ENCODE measurements at regions not wholly inside any gene's neighbourhood (a gene's known extent, or its start where the extent isn't known, plus 50 kb on each side); places are given as distances from the start of the nearest gene placed in this dataset.
"Not testable (repeated sequence)": the region's sequence is repeated elsewhere in the genome, so short reads cannot be mapped to it uniquely, and the experiment has no call there.

DNA sequence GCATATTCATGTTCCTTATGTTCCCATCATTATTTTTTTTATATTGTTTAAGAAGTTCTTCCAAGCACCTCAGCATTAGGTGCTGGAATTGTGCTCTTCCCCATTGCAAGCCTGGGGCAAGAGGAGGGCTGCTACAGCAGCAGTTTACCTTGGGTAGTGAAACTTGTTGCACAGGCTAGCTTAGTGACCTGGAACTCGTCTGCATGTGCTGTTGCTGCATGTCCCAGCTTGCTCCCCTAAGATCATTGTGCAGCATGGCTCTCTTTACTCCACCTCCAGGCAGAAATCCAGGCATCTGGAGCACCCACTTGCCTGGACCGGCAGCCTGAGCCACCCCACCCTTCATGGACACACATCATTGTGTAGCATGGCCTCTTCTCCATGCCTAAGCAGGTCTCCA is 776.0 kb downstream of the GLUD2 start:
- Mint-ChIP-seq H3K27me3 (no peaks in the 10 kb centered on the region), H3K4me1 (no peaks in the 10 kb centered on the region), H3K4me3 (no peak overlapping the region), H3K36me3 (no peaks in the 10 kb centered on the region), H3K9me3 (peaks cover 0 to 1% of the 10 kb centered on the region in 2 donors), H3K27ac (no peak overlapping the region)
- DNase-seq (no peak), ATAC-seq (replicated peaks) (no peak)

DNA sequence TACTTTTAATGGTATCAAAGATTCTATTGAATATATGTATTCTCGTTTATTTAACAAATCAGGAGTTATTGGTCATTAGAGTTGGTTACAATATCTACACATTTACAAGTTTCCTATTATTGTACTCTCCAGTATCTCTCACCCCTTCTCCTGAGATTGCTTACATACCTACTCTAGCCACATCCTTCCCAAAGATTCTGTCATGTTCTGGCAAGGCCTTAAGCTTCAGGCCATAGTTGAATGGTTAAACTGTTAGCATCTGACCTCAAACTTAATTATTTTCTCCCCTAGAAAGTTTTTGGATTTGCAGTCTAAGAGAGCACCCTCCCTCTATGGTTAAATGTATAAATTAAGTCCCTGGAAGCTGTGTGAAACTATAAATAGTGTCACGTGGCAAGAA is 784.2 kb downstream of the GLUD2 start:
- Mint-ChIP-seq H3K27me3 (no peaks in the 10 kb centered on the region), H3K27ac (no peak overlapping the region), H3K4me3 (no peak overlapping the region), H3K4me1 (no peaks in the 10 kb centered on the region), H3K9me3 (peaks cover 0 to 5% of the 10 kb centered on the region in 2 donors), H3K36me3 (no peaks in the 10 kb centered on the region)
- ATAC-seq (replicated peaks): no peak
- no peak for DNase-seq

- Mint-ChIP-seq H3K4me3 (no peak overlapping the region), H3K27me3 (no peaks in the 10 kb centered on the region), H3K36me3 (no peaks in the 10 kb centered on the region), H3K9me3 (peaks cover 0 to 5% of the 10 kb centered on the region in 2 donors), H3K27ac (no peak overlapping the region), H3K4me1 (no peaks in the 10 kb centered on the region)
- ATAC-seq (replicated peaks) (no peak), DNase-seq (no peak)
These were observed 785.0 kb downstream of the GLUD2 start for GRCh38 chrX:121832446-121832845.

DNA sequence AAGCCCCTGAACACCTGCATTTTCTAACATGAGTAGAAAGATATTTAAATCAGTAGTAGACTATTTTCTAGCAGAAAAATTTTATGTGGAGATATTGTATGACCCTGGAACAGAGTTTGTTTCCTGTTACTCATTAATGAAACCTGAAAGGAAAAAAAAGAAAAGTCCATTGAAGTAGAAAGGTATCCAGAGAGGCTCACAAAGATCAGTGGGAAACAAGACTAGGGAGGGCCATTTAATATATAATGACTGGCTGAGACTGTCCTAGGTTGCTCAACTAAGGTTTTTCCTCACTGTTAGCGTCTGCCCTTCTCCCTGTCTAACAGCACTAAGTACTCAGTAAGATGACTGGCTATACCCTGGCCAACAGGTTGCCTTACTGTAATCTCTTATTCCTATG is 788.6 kb downstream of the GLUD2 start:
- no peak overlapping the region for H3K27ac Mint-ChIP-seq
- H3K27me3 Mint-ChIP-seq: no peaks in the 10 kb centered on the region
- peaks cover 0 to 5% of the 10 kb centered on the region in 2 donors for H3K9me3 Mint-ChIP-seq
- no peak overlapping the region for H3K4me3 Mint-ChIP-seq
- DNase-seq (no peak), ATAC-seq (replicated peaks) (no peak)
- no peaks in the 10 kb centered on the region for H3K36me3 Mint-ChIP-seq
- no peaks in the 10 kb centered on the region for H3K4me1 Mint-ChIP-seq

GRCh38 chrX:121851033-121851432 is 803.6 kb downstream of the GLUD2 start:
- H3K4me3 Mint-ChIP-seq: no peak overlapping the region
- H3K27ac Mint-ChIP-seq: no peak overlapping the region
- peaks cover 0 to 2% of the 10 kb centered on the region in 2 donors for H3K9me3 Mint-ChIP-seq
- no peak for ATAC-seq (replicated peaks)
- no peaks in the 10 kb centered on the region for H3K27me3 Mint-ChIP-seq
- H3K4me1 Mint-ChIP-seq: no peaks in the 10 kb centered on the region
- no peak for DNase-seq
- no peaks in the 10 kb centered on the region for H3K36me3 Mint-ChIP-seq

GRCh38 chrX:121853762-121854613 is 806.6 kb downstream of the GLUD2 start:
- H3K27ac Mint-ChIP-seq: no peak overlapping the region
- H3K9me3 Mint-ChIP-seq: peaks cover 0 to 2% of the 10 kb centered on the region in 2 donors
- DNase-seq (no peak), ATAC-seq (replicated peaks) (no peak)
- H3K36me3 Mint-ChIP-seq: no peaks in the 10 kb centered on the region
- H3K27me3 Mint-ChIP-seq: no peaks in the 10 kb centered on the region
- H3K4me3 Mint-ChIP-seq: no peak overlapping the region
- no peaks in the 10 kb centered on the region for H3K4me1 Mint-ChIP-seq

GRCh38 chrX:121854614-121854911 is 807.2 kb downstream of the GLUD2 start:
- Mint-ChIP-seq H3K4me1 (no peaks in the 10 kb centered on the region), H3K27ac (no peak overlapping the region), H3K27me3 (no peaks in the 10 kb centered on the region), H3K9me3 (peaks cover 0 to 2% of the 10 kb centered on the region in 2 donors), H3K36me3 (no peaks in the 10 kb centered on the region), H3K4me3 (no peak overlapping the region)
- ATAC-seq (replicated peaks): no peak
- DNase-seq: no peak

DNA sequence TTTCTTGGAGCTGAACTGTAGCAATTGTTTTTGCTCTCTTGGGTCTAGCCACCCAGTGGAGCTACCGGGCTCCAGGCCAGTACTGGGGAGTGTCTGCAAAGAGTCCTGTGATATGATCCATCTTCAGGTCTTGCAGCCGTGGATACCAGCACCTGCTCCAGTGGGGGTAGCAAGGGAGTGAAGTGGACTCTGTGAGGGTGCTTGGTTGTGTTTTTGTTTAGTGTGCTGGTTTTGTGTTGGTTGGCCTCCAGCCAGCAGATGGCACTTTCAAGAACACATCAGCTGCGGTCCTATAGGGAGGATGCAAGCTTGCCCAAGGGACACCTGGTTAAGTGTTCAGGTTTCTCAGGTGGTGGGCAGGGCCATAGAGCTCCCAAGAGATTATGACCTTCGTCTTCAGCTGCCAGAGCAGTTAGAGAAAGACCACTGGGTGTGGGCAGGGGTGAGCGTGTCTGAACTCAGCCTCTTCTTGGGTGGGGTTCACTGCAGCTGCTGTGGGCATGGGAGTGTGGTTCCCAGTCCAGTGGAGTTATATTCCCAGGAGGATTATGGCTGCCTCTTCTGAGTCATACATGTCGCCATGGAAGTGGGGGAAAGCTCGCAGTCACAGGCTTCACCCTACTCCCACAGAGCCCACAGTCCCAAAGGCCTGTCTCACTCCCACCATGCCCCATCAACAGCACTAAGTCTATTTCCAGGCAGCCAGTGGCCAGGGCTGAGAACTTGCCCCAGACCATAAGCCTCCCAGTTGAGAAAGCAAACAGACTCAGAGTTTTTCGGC is 811.6 kb downstream of the GLUD2 start:
- no peaks in the 10 kb centered on the region for H3K36me3 Mint-ChIP-seq
- ATAC-seq (replicated peaks) (no peak), DNase-seq (no peak)
- H3K4me3 Mint-ChIP-seq: no peak overlapping the region
- H3K27ac Mint-ChIP-seq: no peak overlapping the region
- no peaks in the 10 kb centered on the region for H3K27me3 Mint-ChIP-seq
- no peaks in the 10 kb centered on the region for H3K4me1 Mint-ChIP-seq
- H3K9me3 Mint-ChIP-seq: no peaks in the 10 kb centered on the region

DNA sequence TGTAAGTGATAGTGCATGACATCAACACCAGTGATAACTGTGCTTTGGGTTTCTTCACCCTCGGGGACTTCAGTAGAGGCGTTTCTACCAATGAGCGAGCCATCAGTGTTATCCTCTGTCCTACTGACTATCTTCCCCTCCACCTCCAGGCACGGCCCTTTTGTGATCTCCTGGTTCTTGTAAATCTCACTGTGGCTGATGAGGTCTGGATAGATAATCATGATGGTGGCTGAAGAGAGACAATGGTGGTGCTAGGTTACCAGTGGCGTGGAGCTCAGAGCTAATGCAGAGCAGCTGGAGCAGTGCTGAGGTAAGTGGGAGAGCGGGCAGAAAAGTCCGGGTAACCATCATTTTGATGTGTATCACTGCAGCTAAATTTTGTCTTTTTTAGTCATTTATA is 816.6 kb downstream of the GLUD2 start:
- no peak overlapping the region for H3K27ac Mint-ChIP-seq
- no peaks in the 10 kb centered on the region for H3K27me3 Mint-ChIP-seq
- no peak for DNase-seq
- no peak overlapping the region for H3K4me3 Mint-ChIP-seq
- H3K4me1 Mint-ChIP-seq: no peaks in the 10 kb centered on the region
- H3K9me3 Mint-ChIP-seq: no peaks in the 10 kb centered on the region
- no peak for ATAC-seq (replicated peaks)
- H3K36me3 Mint-ChIP-seq: no peaks in the 10 kb centered on the region

- no peak overlapping the region for H3K4me3 Mint-ChIP-seq
These were observed 817.2 kb downstream of the GLUD2 start for GRCh38 chrX:121864561-121864960.

DNA sequence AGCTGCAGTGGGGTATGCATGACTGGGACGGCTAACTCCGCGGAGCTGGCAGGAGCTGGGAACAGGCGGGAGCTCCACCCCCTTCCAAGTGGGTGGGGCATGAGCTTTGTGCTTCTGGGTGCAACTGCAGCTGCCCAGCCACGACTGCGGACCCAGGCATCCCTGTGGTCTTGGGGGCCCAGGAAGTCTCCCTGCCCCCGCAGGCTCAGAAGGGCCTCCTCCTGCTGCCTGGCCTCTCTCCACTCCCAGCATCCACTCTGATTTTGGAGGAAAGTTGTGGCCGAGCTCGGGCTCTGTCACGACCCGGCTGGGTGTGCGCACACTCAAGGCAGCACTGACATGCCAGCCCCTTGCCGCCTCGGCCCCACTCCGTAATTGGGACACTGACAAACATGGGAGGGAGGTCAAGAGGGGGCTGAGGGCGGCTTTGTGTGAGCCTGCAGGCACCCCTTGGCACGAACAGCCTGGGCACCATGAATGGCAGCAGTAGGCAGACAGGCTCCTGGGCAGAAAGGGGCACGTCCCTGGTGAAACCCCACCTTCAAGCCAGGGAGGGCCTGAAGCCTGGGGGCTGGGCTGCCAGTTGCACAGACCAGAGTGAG is 822.6 kb downstream of the GLUD2 start:
- Mint-ChIP-seq H3K36me3 (no peaks in the 10 kb centered on the region), H3K27me3 (no peaks in the 10 kb centered on the region), H3K27ac (no peak overlapping the region), H3K4me1 (no peaks in the 10 kb centered on the region), H3K9me3 (no peaks in the 10 kb centered on the region), H3K4me3 (no peak overlapping the region)
- DNase-seq: no peak
- ATAC-seq (replicated peaks): no peak

More at GRCh38 chrX:121864561-121864960, 817.2 kb downstream of the GLUD2 start:
- ATAC-seq (replicated peaks) (no peak), DNase-seq (no peak)
- no peaks in the 10 kb centered on the region for H3K27me3 Mint-ChIP-seq
- H3K27ac Mint-ChIP-seq: no peak overlapping the region
- H3K9me3 Mint-ChIP-seq: no peaks in the 10 kb centered on the region
- no peaks in the 10 kb centered on the region for H3K4me1 Mint-ChIP-seq
- H3K36me3 Mint-ChIP-seq: no peaks in the 10 kb centered on the region

- DNase-seq (no peak), ATAC-seq (replicated peaks) (no peak)
- no peaks in the 10 kb centered on the region for H3K9me3 Mint-ChIP-seq
- no peaks in the 10 kb centered on the region for H3K4me1 Mint-ChIP-seq
- H3K27me3 Mint-ChIP-seq: no peaks in the 10 kb centered on the region
- no peaks in the 10 kb centered on the region for H3K36me3 Mint-ChIP-seq
- no peak overlapping the region for H3K27ac Mint-ChIP-seq
- no peak overlapping the region for H3K4me3 Mint-ChIP-seq
These were observed 823.7 kb downstream of the GLUD2 start for GRCh38 chrX:121871122-121871521.

DNA sequence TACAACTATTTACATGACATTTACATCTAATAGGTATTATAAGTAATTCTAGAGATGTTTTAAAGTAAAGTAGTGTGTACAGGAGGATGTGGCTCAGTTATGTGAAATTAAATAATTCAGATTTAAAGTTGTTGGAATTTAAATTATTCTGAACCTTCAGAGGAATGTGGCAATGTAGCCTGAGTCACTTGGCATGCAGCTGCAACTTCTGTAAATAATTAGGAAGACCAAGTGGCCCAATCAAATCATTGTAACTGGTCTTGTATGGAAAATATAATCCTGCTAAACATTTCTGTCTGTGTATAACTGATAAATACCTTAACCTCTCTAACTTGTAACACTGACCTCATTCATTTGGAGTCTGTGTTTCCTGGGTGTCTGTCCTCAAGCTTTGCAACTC is 828.9 kb downstream of the GLUD2 start:
- Mint-ChIP-seq H3K27me3 (no peaks in the 10 kb centered on the region), H3K4me1 (no peaks in the 10 kb centered on the region), H3K27ac (no peak overlapping the region), H3K36me3 (no peaks in the 10 kb centered on the region), H3K4me3 (no peak overlapping the region), H3K9me3 (peaks cover 2 to 4% of the 10 kb centered on the region in 2 donors)
- no peak for DNase-seq
- no peak for ATAC-seq (replicated peaks)

GRCh38 chrX:121877337-121877736 is 829.9 kb downstream of the GLUD2 start:
- H3K36me3 Mint-ChIP-seq; H3K9me3 Mint-ChIP-seq; H3K27me3 Mint-ChIP-seq; DNase-seq; ATAC-seq (replicated peaks); H3K4me3 Mint-ChIP-seq; H3K4me1 Mint-ChIP-seq; H3K27ac Mint-ChIP-seq: not testable (repeated sequence)

- Mint-ChIP-seq H3K4me1 (no peaks in the 10 kb centered on the region), H3K36me3 (no peaks in the 10 kb centered on the region), H3K9me3 (no peaks in the 10 kb centered on the region), H3K27ac (no peak overlapping the region), H3K4me3 (no peak overlapping the region), H3K27me3 (no peaks in the 10 kb centered on the region)
- ATAC-seq (replicated peaks) (no peak), DNase-seq (no peak)
These were observed 839.1 kb downstream of the GLUD2 start for GRCh38 chrX:121886557-121886956.

Data from stimulated activated naive B cell treated with anti-CD40 and anti-IgM and Interleukin-4, amounts not matched to agents 10 μg/mL and 1 μg/mL and 100 μg/mL, for 72 hours (primary cell).